CD4-positive, CD25-positive, alpha-beta regulatory T cell (primary cell): ENCODE measurements at regions not wholly inside any gene's neighbourhood (a gene's known extent, or its start where the extent isn't known, plus 50 kb on each side); places are given as distances from the start of the nearest gene placed in this dataset.

Source experiments
- ATAC-seq, 2 donors: fragments of 150-1000 bp; cut with Tn5 transposase; one replicate each; pipeline ENCODE4 v1.10.0; 2021; ENCODE audit warnings: low read depth in 2 of 2, moderate number of reproducible peaks in 2 of 2, moderate library complexity in 1 of 2
- DNase-seq, 3 donors: peaks; one replicate each; pipeline versions ENCODE4 v3.0.0 to v3.0.0-alpha.2; 2012 to 2022; ENCODE audit warnings: mixed read lengths in 1 of 3
- H3K27ac ChIP-seq: one replicate; pipeline ENCODE4 v1.7.0; 2013; ENCODE audit warnings: mild to moderate bottlenecking, low read length; ENCODE audit not compliant: insufficient read depth, poor library complexity, severe bottlenecking
- H3K27me3 ChIP-seq: one replicate; pipeline ENCODE4 v1.7.0; 2013; ENCODE audit warnings: low read length; ENCODE audit not compliant: control insufficient read depth, insufficient read depth
- H3K36me3 ChIP-seq: one replicate; pipeline ENCODE4 v1.7.0; 2013; ENCODE audit warnings: mild to moderate bottlenecking, low read length, moderate library complexity; ENCODE audit not compliant: control insufficient read depth, insufficient read depth
- H3K4me1 ChIP-seq: 2 replicates; pipeline ENCODE4 v1.7.0; 2013; ENCODE audit warnings: mild to moderate bottlenecking, low read length; ENCODE audit not compliant: insufficient read depth, control insufficient read depth, poor library complexity, severe bottlenecking
- H3K4me3 ChIP-seq: one replicate; pipeline ENCODE4 v1.7.0; 2013; ENCODE audit warnings: low read depth, mild to moderate bottlenecking, low read length, moderate library complexity
- H3K9me3 ChIP-seq, 2 experiments: 1 replicate in 1 of 2; 2 replicates in 1 of 2; pipeline ENCODE4 v1.7.0; 2013; ENCODE audit warnings: low read length in 2 of 2, mild to moderate bottlenecking in 1 of 2, moderate library complexity in 1 of 2; ENCODE audit not compliant: control insufficient read depth in 2 of 2
- H3K27ac Mint-ChIP-seq, 3 donors: one replicate each; pipeline ENCODE4 v1.8.0; 2020 to 2022; ENCODE audit warnings: mild to moderate bottlenecking in 3 of 3, mixed read lengths in 3 of 3, moderate library complexity in 2 of 3
- H3K27me3 Mint-ChIP-seq: one replicate; pipeline ENCODE4 v1.8.0; 2022; ENCODE audit warnings: mild to moderate bottlenecking, mixed read lengths
- H3K36me3 Mint-ChIP-seq: one replicate; pipeline ENCODE4 v1.8.0; 2020; ENCODE audit warnings: mixed read lengths
- H3K4me1 Mint-ChIP-seq, 4 donors: one replicate each; pipeline ENCODE4 v1.8.0; 2020 to 2022; ENCODE audit warnings: mixed read lengths in 4 of 4, mild to moderate bottlenecking in 1 of 4
- H3K4me3 Mint-ChIP-seq, 4 donors: one replicate each; pipeline ENCODE4 v1.8.0; 2020 to 2022; ENCODE audit warnings: mild to moderate bottlenecking in 4 of 4, mixed read lengths in 4 of 4, moderate library complexity in 3 of 4
- H3K9me3 Mint-ChIP-seq, 7 donors: one replicate each; pipeline ENCODE4 v1.8.0; 2020 to 2022; ENCODE audit warnings: mixed read lengths in 7 of 7, mild to moderate bottlenecking in 3 of 7, moderate library complexity in 2 of 7

GRCh38 chr5:172550996-172551395 lies 90.1 kb upstream of the NEURL1B start:
- H3K27me3 Mint-ChIP-seq, result peaks cover 6% of the 10 kb centered on the region

GRCh38 chr5:172550096-172550765 lies 90.8 kb upstream of the NEURL1B start:
- Mint-ChIP-seq H3K4me1 (no peaks in the 10 kb centered on the region), H3K9me3 (peaks cover 0 to 3% (median 0%) of the 10 kb centered on the region in 7 donors), H3K27me3 (peaks cover 9% of the 10 kb centered on the region), H3K27ac (no peak overlapping the region), H3K4me3 (no peak overlapping the region), H3K36me3 (no peaks in the 10 kb centered on the region)
- Histone ChIP-seq H3K27ac (no peak overlapping the region), H3K4me3 (no peak overlapping the region), H3K27me3 (no peaks in the 10 kb centered on the region), H3K4me1 (no peaks in the 10 kb centered on the region), H3K9me3 (no peaks in the 10 kb centered on the region), H3K36me3 (no peaks in the 10 kb centered on the region)
- DNase-seq (no peak), ATAC-seq (no peak)

More at GRCh38 chr5:172550996-172551395, 90.1 kb upstream of the NEURL1B start:
- Histone ChIP-seq H3K4me3 (no peak overlapping the region), H3K27me3 (no peaks in the 10 kb centered on the region), H3K27ac (no peak overlapping the region), H3K9me3 (no peaks in the 10 kb centered on the region), H3K36me3 (no peaks in the 10 kb centered on the region), H3K4me1 (no peaks in the 10 kb centered on the region)
- H3K36me3 Mint-ChIP-seq, result no peaks in the 10 kb centered on the region
- H3K4me3 Mint-ChIP-seq, result no peak overlapping the region
- DNase-seq, result no peak
- H3K4me1 Mint-ChIP-seq, result no peaks in the 10 kb centered on the region
- no peak overlapping the region for H3K27ac Mint-ChIP-seq
- no peak for ATAC-seq
- H3K9me3 Mint-ChIP-seq, result peaks cover 0 to 3% (median 0%) of the 10 kb centered on the region in 7 donors

- DNase-seq, result no peak
- Histone ChIP-seq H3K27ac (no peak overlapping the region), H3K4me1 (no peaks in the 10 kb centered on the region), H3K9me3 (no peaks in the 10 kb centered on the region), H3K4me3 (no peak overlapping the region), H3K36me3 (no peaks in the 10 kb centered on the region), H3K27me3 (no peaks in the 10 kb centered on the region)
- Mint-ChIP-seq H3K9me3 (peaks cover 0 to 3% (median 0%) of the 10 kb centered on the region in 7 donors), H3K4me1 (no peaks in the 10 kb centered on the region), H3K27me3 (peaks cover 10% of the 10 kb centered on the region), H3K4me3 (no peak overlapping the region), H3K27ac (no peak overlapping the region), H3K36me3 (no peaks in the 10 kb centered on the region)
- no peak for ATAC-seq
Measured at GRCh38 chr5:172549696-172550095, 91.4 kb upstream of the NEURL1B start.

GRCh38 chr5:172548981-172549687 lies 91.9 kb upstream of the NEURL1B start:
- DNase-seq (no peak), ATAC-seq (no peak)
- Mint-ChIP-seq H3K27me3 (peaks cover 10% of the 10 kb centered on the region), H3K27ac (no peak overlapping the region), H3K36me3 (no peaks in the 10 kb centered on the region), H3K4me1 (no peaks in the 10 kb centered on the region), H3K4me3 (no peak overlapping the region), H3K9me3 (peaks cover 0 to 3% (median 0%) of the 10 kb centered on the region in 7 donors)
- Histone ChIP-seq H3K36me3 (no peaks in the 10 kb centered on the region), H3K27me3 (no peaks in the 10 kb centered on the region), H3K4me3 (no peak overlapping the region), H3K27ac (no peak overlapping the region), H3K9me3 (no peaks in the 10 kb centered on the region), H3K4me1 (no peaks in the 10 kb centered on the region)

- Mint-ChIP-seq H3K4me1 (no peaks in the 10 kb centered on the region), H3K36me3 (no peaks in the 10 kb centered on the region), H3K9me3 (peaks cover 0 to 3% (median 0%) of the 10 kb centered on the region in 7 donors)
Measured at GRCh38 chr5:172548311-172548731, 92.7 kb upstream of the NEURL1B start.

GRCh38 chr5:172546196-172546595 lies 91.9 kb upstream of the SH3PXD2B start:
- H3K27ac Mint-ChIP-seq, result peak overlapping the region in 1 of 3 donors; percentile 40
- no peaks in the 10 kb centered on the region for H3K36me3 Mint-ChIP-seq
- Histone ChIP-seq H3K4me3 (no peak overlapping the region), H3K36me3 (no peaks in the 10 kb centered on the region), H3K9me3 (no peaks in the 10 kb centered on the region), H3K27ac (no peak overlapping the region), H3K27me3 (no peaks in the 10 kb centered on the region), H3K4me1 (no peaks in the 10 kb centered on the region)
- ATAC-seq (no peak), DNase-seq (no peak)
- H3K4me3 Mint-ChIP-seq, result no peak overlapping the region
- H3K9me3 Mint-ChIP-seq, result peaks cover 0 to 3% (median 0%) of the 10 kb centered on the region in 7 donors
- H3K4me1 Mint-ChIP-seq, result no peaks in the 10 kb centered on the region
- H3K27me3 Mint-ChIP-seq, result peaks cover 10% of the 10 kb centered on the region

More at GRCh38 chr5:172548311-172548731, 92.7 kb upstream of the NEURL1B start:
- Histone ChIP-seq H3K36me3 (no peaks in the 10 kb centered on the region), H3K4me1 (no peaks in the 10 kb centered on the region), H3K27me3 (no peaks in the 10 kb centered on the region), H3K4me3 (no peak overlapping the region), H3K27ac (no peak overlapping the region), H3K9me3 (no peaks in the 10 kb centered on the region)
- Mint-ChIP-seq H3K27me3 (peaks cover 10% of the 10 kb centered on the region), H3K4me3 (no peak overlapping the region), H3K27ac (no peak overlapping the region)
- ATAC-seq (no peak), DNase-seq (no peak)

- Mint-ChIP-seq H3K9me3 (peaks cover 0 to 3% (median 0%) of the 10 kb centered on the region in 7 donors), H3K4me3 (no peak overlapping the region)
- H3K4me3 ChIP-seq, result no peak overlapping the region
Measured at GRCh38 chr5:172545291-172545801, 91.0 kb upstream of the SH3PXD2B start.

More at GRCh38 chr5:172545291-172545801, 91.0 kb upstream of the SH3PXD2B start:
- Histone ChIP-seq H3K36me3 (no peaks in the 10 kb centered on the region), H3K27me3 (no peaks in the 10 kb centered on the region), H3K27ac (no peak overlapping the region), H3K9me3 (no peaks in the 10 kb centered on the region), H3K4me1 (no peaks in the 10 kb centered on the region)
- DNase-seq (no peak), ATAC-seq (no peak)
- H3K36me3 Mint-ChIP-seq, result no peaks in the 10 kb centered on the region
- peaks cover 10% of the 10 kb centered on the region for H3K27me3 Mint-ChIP-seq
- H3K4me1 Mint-ChIP-seq, result no peaks in the 10 kb centered on the region
- H3K27ac Mint-ChIP-seq, result no peak overlapping the region
